Astrocyte (in vitro differentiated cells and primary cell): ENCODE measurements at regions not wholly inside any gene's neighbourhood (a gene's known extent, or its start where the extent isn't known, plus 50 kb on each side); places are given as distances from the start of the nearest gene placed in this dataset.

Source experiments
- DNase-seq: peaks from one replicate; pipeline ENCODE4 v3.0.0-alpha.2; 2010; ENCODE audit warnings: low read depth
- FAIRE-seq: peaks from 2 replicates; lab custom pipeline; 2011; peaks lifted over from hg19 to GRCh38; lab: Jason Lieb, UNC
- H2AFZ ChIP-seq: 2 replicates; pipeline ENCODE4 v1.6.0; 2012; ENCODE audit warnings: low read depth, low read length, inconsistent platforms
- H3K27ac ChIP-seq: 2 replicates; pipeline ENCODE4 v1.5.1; 2011; ENCODE audit warnings: low read depth, low read length, inconsistent platforms
- H3K27me3 ChIP-seq: 2 replicates; pipeline ENCODE4 v1.6.0; 2011; ENCODE audit warnings: low read length, inconsistent platforms; ENCODE audit not compliant: insufficient read depth
- H3K36me3 ChIP-seq: 2 replicates; pipeline ENCODE4 v1.5.1; 2011; ENCODE audit warnings: low read length, inconsistent platforms; ENCODE audit not compliant: insufficient read depth
- H3K4me1 ChIP-seq: 2 replicates; pipeline ENCODE4 v1.5.1; 2011; ENCODE audit warnings: low read length, inconsistent platforms; ENCODE audit not compliant: insufficient read depth
- H3K4me2 ChIP-seq: 2 replicates; pipeline ENCODE4 v1.6.0; 2012; ENCODE audit warnings: low read length, inconsistent platforms
- H3K4me3 ChIP-seq: 2 replicates; pipeline ENCODE4 v1.5.1; 2011; ENCODE audit warnings: low read depth, mild to moderate bottlenecking, low read length, inconsistent platforms; ENCODE audit not compliant: insufficient read depth
- H3K79me2 ChIP-seq: 2 replicates; pipeline ENCODE4 v1.6.0; 2012; ENCODE audit warnings: mild to moderate bottlenecking, low read length, inconsistent platforms; ENCODE audit not compliant: insufficient read depth
- H3K9ac ChIP-seq: 2 replicates; pipeline ENCODE4 v1.6.0; 2012; ENCODE audit warnings: mild to moderate bottlenecking, low read length, inconsistent platforms
- H3K9me3 ChIP-seq: 2 replicates; pipeline ENCODE4 v1.5.1; 2012; ENCODE audit warnings: low read depth, mild to moderate bottlenecking, low read length, inconsistent platforms; ENCODE audit not compliant: insufficient read depth
- H4K20me1 ChIP-seq: 2 replicates; pipeline ENCODE4 v1.6.0; 2012; ENCODE audit warnings: low read length, inconsistent platforms; ENCODE audit not compliant: insufficient read depth
- H3K27ac Mint-ChIP-seq: one replicate; pipeline ENCODE4 v1.8.0; 2021; ENCODE audit warnings: mild to moderate bottlenecking, mixed read lengths; ENCODE audit not compliant: unreplicated experiment
- H3K27me3 Mint-ChIP-seq: one replicate; pipeline ENCODE4 v1.8.0; 2021; ENCODE audit warnings: low read depth, mixed read lengths; ENCODE audit not compliant: unreplicated experiment
- H3K36me3 Mint-ChIP-seq: one replicate; pipeline ENCODE4 v1.8.0; 2021; ENCODE audit warnings: low read depth, mixed read lengths; ENCODE audit not compliant: unreplicated experiment
- H3K4me1 Mint-ChIP-seq: one replicate; pipeline ENCODE4 v1.8.0; 2021; ENCODE audit warnings: low read depth, mixed read lengths; ENCODE audit not compliant: unreplicated experiment
- H3K4me3 Mint-ChIP-seq: one replicate; pipeline ENCODE4 v1.8.0; 2021; ENCODE audit warnings: mild to moderate bottlenecking, moderate library complexity, mixed read lengths; ENCODE audit not compliant: unreplicated experiment
- H3K9me3 Mint-ChIP-seq: one replicate; pipeline ENCODE4 v1.8.0; 2021; ENCODE audit warnings: mild to moderate bottlenecking, mixed read lengths; ENCODE audit not compliant: unreplicated experiment
- EZH2 ChIP-seq: IDR thresholded peaks from 2 replicates; pipeline ENCODE4 v1.6.1; 2012; ENCODE audit warnings: mild to moderate bottlenecking, low read length, inconsistent platforms; ENCODE audit not compliant: insufficient read depth
- TF ChIP-seq, protein P1 (sequence below): IDR thresholded peaks from 2 replicates; pipeline ENCODE4 v1.5.1; 2011; ENCODE audit warnings: low read depth, mild to moderate bottlenecking, inconsistent platforms, low read length, moderate library complexity; ENCODE audit not compliant: insufficient read depth

DNA sequence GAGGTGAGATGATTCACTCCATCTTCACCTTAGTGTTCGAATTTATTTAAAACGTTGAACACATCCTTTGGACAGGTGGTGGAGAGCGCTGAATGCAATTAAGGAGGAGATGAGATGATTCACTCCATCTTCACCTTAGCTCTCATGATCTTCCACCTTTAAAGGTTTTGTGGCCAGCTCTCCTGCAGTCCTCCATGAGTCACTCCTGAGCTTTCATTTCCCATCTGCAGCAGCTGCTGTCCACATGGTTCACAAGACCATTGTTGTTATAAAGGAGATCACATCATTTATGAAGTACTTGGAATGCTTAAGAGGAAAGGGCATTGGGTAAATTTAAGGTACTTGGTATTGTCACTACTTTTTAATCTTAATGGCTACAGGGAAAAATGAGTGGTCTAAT lies 298.5 kb downstream of the PAX3 start:
- no peak overlapping the region for H3K4me3 Mint-ChIP-seq
- H3K27ac Mint-ChIP-seq: no peak overlapping the region
- H3K4me3 ChIP-seq: no peak overlapping the region
- no peak overlapping the region for H2AFZ ChIP-seq
- H3K36me3 ChIP-seq: no peaks in the 10 kb centered on the region
- no peaks in the 10 kb centered on the region for H3K9me3 ChIP-seq
- H3K4me2 ChIP-seq: peak overlapping the region; percentile 56
- FAIRE-seq (no peak), DNase-seq (peak; percentile 98)
- peak overlapping the region; percentile 56 for H3K27ac ChIP-seq
- no peaks in the 10 kb centered on the region for H3K36me3 Mint-ChIP-seq
- H4K20me1 ChIP-seq: no peaks in the 10 kb centered on the region
- H3K9ac ChIP-seq: no peak overlapping the region
- H3K9me3 Mint-ChIP-seq: no peaks in the 10 kb centered on the region
- H3K4me1 ChIP-seq: peaks cover 20% of the 10 kb centered on the region
- no peaks in the 10 kb centered on the region for H3K27me3 Mint-ChIP-seq
- TF ChIP-seq, protein P1, sequence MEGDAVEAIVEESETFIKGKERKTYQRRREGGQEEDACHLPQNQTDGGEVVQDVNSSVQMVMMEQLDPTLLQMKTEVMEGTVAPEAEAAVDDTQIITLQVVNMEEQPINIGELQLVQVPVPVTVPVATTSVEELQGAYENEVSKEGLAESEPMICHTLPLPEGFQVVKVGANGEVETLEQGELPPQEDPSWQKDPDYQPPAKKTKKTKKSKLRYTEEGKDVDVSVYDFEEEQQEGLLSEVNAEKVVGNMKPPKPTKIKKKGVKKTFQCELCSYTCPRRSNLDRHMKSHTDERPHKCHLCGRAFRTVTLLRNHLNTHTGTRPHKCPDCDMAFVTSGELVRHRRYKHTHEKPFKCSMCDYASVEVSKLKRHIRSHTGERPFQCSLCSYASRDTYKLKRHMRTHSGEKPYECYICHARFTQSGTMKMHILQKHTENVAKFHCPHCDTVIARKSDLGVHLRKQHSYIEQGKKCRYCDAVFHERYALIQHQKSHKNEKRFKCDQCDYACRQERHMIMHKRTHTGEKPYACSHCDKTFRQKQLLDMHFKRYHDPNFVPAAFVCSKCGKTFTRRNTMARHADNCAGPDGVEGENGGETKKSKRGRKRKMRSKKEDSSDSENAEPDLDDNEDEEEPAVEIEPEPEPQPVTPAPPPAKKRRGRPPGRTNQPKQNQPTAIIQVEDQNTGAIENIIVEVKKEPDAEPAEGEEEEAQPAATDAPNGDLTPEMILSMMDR: no peak
- no peak for TF ChIP-seq EZH2
- no peaks in the 10 kb centered on the region for H3K79me2 ChIP-seq
- peaks cover 18% of the 10 kb centered on the region for H3K4me1 Mint-ChIP-seq
- no peaks in the 10 kb centered on the region for H3K27me3 ChIP-seq

DNA sequence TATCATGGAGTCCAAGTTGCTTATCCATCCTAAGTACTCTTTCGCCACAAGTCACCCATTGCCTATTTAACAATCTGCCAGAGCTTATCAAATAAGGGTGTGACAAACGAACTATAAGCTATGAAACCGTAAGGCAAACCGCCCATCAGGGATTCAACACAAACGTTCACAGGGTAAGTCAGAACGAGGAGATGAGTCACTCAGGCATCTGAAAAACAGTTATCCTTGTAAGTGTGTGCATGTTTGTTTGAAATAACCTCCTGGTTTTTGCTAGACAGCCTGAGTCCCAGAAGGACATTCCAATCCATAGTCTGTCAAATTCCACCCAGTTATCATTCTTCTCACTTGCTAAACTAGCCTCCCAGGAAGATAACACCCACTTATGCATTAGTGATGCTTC lies 299.1 kb downstream of the PAX3 start:
- Mint-ChIP-seq H3K4me1 (peaks cover 18% of the 10 kb centered on the region), H3K4me3 (no peak overlapping the region), H3K27me3 (no peaks in the 10 kb centered on the region), H3K27ac (no peak overlapping the region), H3K36me3 (no peaks in the 10 kb centered on the region), H3K9me3 (no peaks in the 10 kb centered on the region)
- Histone ChIP-seq H3K4me2 (peak overlapping the region; percentile 56), H3K27ac (peak overlapping the region; percentile 56), H3K9ac (no peak overlapping the region), H4K20me1 (no peaks in the 10 kb centered on the region), H3K4me3 (no peak overlapping the region), H3K79me2 (no peaks in the 10 kb centered on the region), H2AFZ (no peak overlapping the region), H3K27me3 (no peaks in the 10 kb centered on the region), H3K4me1 (peaks cover 20% of the 10 kb centered on the region), H3K9me3 (no peaks in the 10 kb centered on the region), H3K36me3 (no peaks in the 10 kb centered on the region)
- FAIRE-seq (no peak), DNase-seq (peak; percentile 98)
- no peak for TF ChIP-seq EZH2
- TF ChIP-seq, protein P1: no peak

DNA sequence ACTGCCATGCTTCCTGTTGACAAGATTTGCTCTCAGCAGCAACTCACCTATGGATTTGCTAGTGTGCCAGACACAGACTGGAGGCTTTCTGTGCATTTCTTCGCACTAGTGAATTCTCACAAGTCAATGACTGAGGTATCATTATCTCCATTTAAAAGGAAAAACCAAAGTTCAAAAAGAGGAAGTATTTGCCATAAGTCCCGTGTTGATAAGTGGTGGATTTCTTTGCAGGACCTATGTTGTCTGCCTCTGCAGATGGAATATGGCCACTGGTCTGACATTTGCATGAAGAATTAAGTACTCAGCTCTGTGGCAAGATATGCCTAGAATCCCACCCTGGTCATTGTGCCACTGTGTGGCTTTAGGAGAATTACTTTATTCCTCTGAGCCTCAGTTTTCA lies 299.6 kb downstream of the PAX3 start:
- H3K9me3 ChIP-seq: no peaks in the 10 kb centered on the region

More for the DNA sequence above, 299.6 kb downstream of the PAX3 start:
- H3K27ac Mint-ChIP-seq: no peak overlapping the region
- FAIRE-seq (no peak), DNase-seq (no peak)
- no peaks in the 10 kb centered on the region for H3K27me3 Mint-ChIP-seq
- Histone ChIP-seq H3K27me3 (no peaks in the 10 kb centered on the region), H3K27ac (no peak overlapping the region), H3K4me1 (peaks cover 20% of the 10 kb centered on the region), H2AFZ (no peak overlapping the region), H3K4me3 (no peak overlapping the region), H3K9ac (no peak overlapping the region), H3K79me2 (no peaks in the 10 kb centered on the region), H4K20me1 (no peaks in the 10 kb centered on the region), H3K36me3 (no peaks in the 10 kb centered on the region), H3K4me2 (peak overlapping the region; percentile 56)
- no peaks in the 10 kb centered on the region for H3K36me3 Mint-ChIP-seq
- no peaks in the 10 kb centered on the region for H3K9me3 Mint-ChIP-seq
- no peak overlapping the region for H3K4me3 Mint-ChIP-seq
- peaks cover 18% of the 10 kb centered on the region for H3K4me1 Mint-ChIP-seq
- TF ChIP-seq, protein P1: no peak
- no peak for TF ChIP-seq EZH2
